IPS-NIHi7 (cell line): ENCODE measurements at regions not wholly inside any gene's neighbourhood (a gene's known extent, or its start where the extent isn't known, plus 50 kb on each side); places are given as distances from the start of the nearest gene placed in this dataset.
A peak's percentile ranks its signal among the peaks of the same experiment; 100 is the strongest.
"Not testable (repeated sequence)": the region's sequence is repeated elsewhere in the genome, so short reads cannot be mapped to it uniquely, and the experiment has no call there.

Source experiments
- DNase-seq: peaks from one replicate; pipeline ENCODE4 v3.0.0; 2012; ENCODE audit warnings: mixed read lengths; ENCODE audit errors: extremely low spot score

GRCh38 chrX:125678258-125678657 is 358.6 kb downstream of the TEX13C start:
- no peak for DNase-seq

GRCh38 chrX:125680366-125680765 is 360.7 kb downstream of the TEX13C start:
- no peak for DNase-seq

GRCh38 chrX:125681058-125681457 is 361.4 kb downstream of the TEX13C start:
- no peak for DNase-seq

GRCh38 chrX:125681507-125681906 is 361.8 kb downstream of the TEX13C start:
- DNase-seq, result no peak

- DNase-seq, result not testable (repeated sequence)
Observed at GRCh38 chrX:125690522-125690921, 370.9 kb downstream of the TEX13C start.

GRCh38 chrX:125694171-125694570 is 374.5 kb downstream of the TEX13C start:
- no peak for DNase-seq

- DNase-seq, result no peak
Observed at GRCh38 chrX:125709074-125709473, 389.4 kb downstream of the TEX13C start.

- no peak for DNase-seq
Observed at GRCh38 chrX:125709532-125709931, 389.9 kb downstream of the TEX13C start.

GRCh38 chrX:125710403-125711062 is 390.9 kb downstream of the TEX13C start:
- DNase-seq, result no peak

GRCh38 chrX:125711103-125711502 is 391.4 kb downstream of the TEX13C start:
- DNase-seq, result no peak

- no peak for DNase-seq
Observed at GRCh38 chrX:125713633-125714032, 394.0 kb downstream of the TEX13C start.

- no peak for DNase-seq
Observed at GRCh38 chrX:125727117-125727516, 407.4 kb downstream of the TEX13C start.

GRCh38 chrX:125736008-125736729 is 416.5 kb downstream of the TEX13C start:
- DNase-seq, result no peak

- no peak for DNase-seq
Observed at GRCh38 chrX:125742811-125743210, 423.1 kb downstream of the TEX13C start.

GRCh38 chrX:125744914-125745313 is 421.2 kb downstream of the DCAF12L2 start:
- DNase-seq, result no peak

GRCh38 chrX:125757794-125758564 is 408.1 kb downstream of the DCAF12L2 start:
- no peak for DNase-seq

GRCh38 chrX:125758819-125759218 is 407.3 kb downstream of the DCAF12L2 start:
- no peak for DNase-seq

GRCh38 chrX:125762954-125763353 is 403.1 kb downstream of the DCAF12L2 start:
- no peak for DNase-seq

GRCh38 chrX:125765347-125765746 is 400.7 kb downstream of the DCAF12L2 start:
- no peak for DNase-seq

GRCh38 chrX:125769628-125770027 is 396.5 kb downstream of the DCAF12L2 start:
- DNase-seq, result peak; percentile 15

- no peak for DNase-seq
Observed at GRCh38 chrX:125778261-125778660, 387.8 kb downstream of the DCAF12L2 start.

- DNase-seq, result peak; percentile 22
Observed at GRCh38 chrX:125782184-125782583, 383.9 kb downstream of the DCAF12L2 start.

GRCh38 chrX:125786316-125786715 is 379.8 kb downstream of the DCAF12L2 start:
- DNase-seq, result peak; percentile 13
